GM10266 (cell line): ENCODE measurements at regions not wholly inside any gene's neighbourhood (a gene's known extent, or its start where the extent isn't known, plus 50 kb on each side); places are given as distances from the start of the nearest gene placed in this dataset.

Source experiments
- DNase-seq: peaks from one replicate; pipeline ENCODE4 v3.0.0; 2012; ENCODE audit errors: extremely low spot score
- CTCF ChIP-seq: IDR thresholded peaks from 2 replicates; pipeline ENCODE4 v1.5.1; 2012; ENCODE audit warnings: mild to moderate bottlenecking, low read depth; ENCODE audit not compliant: control insufficient read depth, insufficient read depth; ENCODE audit errors: missing control alignments

DNA sequence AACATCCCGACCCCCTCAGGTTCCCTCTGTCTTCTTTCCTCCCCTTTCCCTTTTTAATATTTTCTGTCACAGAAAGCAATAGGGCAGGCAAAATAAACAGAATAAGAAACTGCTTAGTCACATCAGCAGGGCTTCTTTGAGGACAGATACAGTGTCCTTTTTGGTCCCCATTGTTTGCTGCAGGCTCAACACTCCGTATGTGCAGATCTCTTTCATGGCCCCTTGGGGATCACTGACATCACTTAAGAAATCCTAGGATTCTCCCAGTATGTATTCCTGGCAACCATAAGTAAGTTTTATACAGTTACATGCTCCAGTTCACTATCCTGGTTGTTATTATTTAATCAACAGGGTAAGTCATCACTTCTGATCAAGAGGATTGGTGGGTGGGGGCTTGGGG, 448.0 kb downstream of the NKX6-1 start:
- TF ChIP-seq CTCF: no peak
- no peak for DNase-seq

DNA sequence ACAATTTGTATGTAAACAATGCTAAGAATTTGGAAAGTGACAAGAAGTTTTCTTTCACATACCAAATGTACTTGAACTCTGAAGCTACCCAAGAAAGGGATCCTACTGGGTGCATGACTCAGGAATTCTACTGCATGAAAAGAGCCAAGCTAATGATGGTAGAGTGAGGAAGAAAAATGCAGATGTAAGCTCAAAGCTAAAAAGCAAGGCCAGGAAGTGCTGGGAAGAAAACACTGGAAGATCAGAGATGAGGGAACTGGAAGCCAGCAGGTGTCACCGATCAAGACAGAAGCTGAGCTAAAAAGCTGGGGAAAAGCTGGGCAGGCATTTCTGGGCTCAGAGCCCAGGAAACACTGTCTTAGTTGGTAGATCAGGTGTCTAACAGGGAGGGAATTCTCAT, 449.1 kb downstream of the NKX6-1 start:
- TF ChIP-seq CTCF: no peak
- DNase-seq: no peak

GRCh38 chr4:84046551-84046950, 452.5 kb downstream of the NKX6-1 start:
- no peak for DNase-seq
- no peak for TF ChIP-seq CTCF

- no peak for TF ChIP-seq CTCF
- no peak for DNase-seq
Observed at GRCh38 chr4:84041426-84041825, 457.7 kb downstream of the NKX6-1 start.

DNA sequence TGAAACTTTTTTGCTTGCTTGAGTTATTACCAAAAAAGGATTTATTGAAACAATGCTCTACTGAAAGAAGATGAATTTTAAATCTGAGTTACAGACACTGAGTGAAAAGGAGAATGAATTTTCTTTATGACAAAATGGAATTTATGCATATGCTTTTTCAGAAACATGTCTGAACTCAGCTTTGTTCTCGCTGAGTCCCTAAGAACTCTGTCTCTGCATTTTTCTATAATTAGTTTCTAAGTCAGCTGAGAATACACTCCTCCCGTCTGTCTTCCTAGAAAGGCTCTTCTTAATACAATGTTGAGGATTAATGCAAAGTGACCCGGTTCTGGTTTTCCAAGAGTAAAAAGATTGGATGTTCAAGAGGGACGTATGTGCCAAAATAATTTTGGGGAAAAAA, 463.5 kb downstream of the NKX6-1 start:
- no peak for TF ChIP-seq CTCF
- DNase-seq: no peak

DNA sequence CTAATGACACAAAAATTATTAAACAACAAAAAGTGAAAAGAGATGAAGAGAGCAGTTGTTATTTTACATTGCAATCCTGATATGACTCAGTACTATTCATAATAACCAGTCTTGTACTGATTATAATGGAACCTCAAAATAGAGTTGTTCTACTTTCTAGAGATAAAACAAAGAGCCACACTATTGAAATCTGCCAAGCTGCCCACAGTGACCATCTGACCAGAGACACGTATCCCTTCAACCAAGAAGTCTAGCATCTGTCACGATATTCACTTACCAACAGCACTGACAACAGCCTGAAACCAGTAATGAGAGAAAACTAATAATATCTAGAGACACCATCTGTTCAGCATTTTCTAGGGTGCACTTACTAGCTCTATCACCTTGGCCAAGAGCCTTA, 466.7 kb downstream of the NKX6-1 start:
- no peak for TF ChIP-seq CTCF
- DNase-seq: peak; percentile 5

DNA sequence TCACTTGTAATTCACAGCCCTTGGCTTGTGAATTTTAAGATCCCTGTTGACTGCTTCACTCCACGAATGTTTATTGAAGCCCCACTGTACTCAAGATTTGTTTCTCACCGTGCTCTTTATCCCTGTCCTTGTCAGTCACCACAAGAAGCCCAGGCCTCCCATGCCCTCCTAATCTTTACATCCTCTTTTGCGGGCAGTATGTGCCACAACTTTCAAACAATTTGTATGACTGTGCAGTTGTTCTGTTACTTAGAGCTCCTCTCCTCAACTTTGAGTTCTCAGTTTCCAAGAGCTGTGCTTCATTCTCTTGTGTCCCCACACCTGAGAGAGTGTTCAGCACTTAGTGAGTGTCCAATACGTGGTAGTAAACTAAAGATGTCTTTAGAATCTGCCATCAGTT, 467.7 kb downstream of the NKX6-1 start:
- no peak for DNase-seq
- TF ChIP-seq CTCF: no peak
